Peyer's patch (tissue), 4 donors: ENCODE measurements at regions not wholly inside any gene's neighbourhood (a gene's known extent, or its start where the extent isn't known, plus 50 kb on each side); places are given as distances from the start of the nearest gene placed in this dataset.

Source experiments
- DNase-seq, 3 donors: peaks; one replicate each; pipeline ENCODE4 v3.0.0-alpha.2; 2017 to 2019
- H3K27ac ChIP-seq, 4 donors: fragments of 200-600 bp; sonication (generic); one replicate each; pipeline ENCODE4 v1.5.1; 2016 to 2019
- H3K27me3 ChIP-seq, 2 donors: fragments of 200-600 bp; sonication (generic); one replicate each; pipeline ENCODE4 v1.5.1; 2019
- H3K36me3 ChIP-seq, 3 donors: fragments of 200-600 bp; sonication (generic); one replicate each; pipeline ENCODE4 v1.5.1; 2016 to 2019
- H3K4me1 ChIP-seq, 4 donors: fragments of 200-600 bp; sonication (generic); one replicate each; pipeline ENCODE4 v1.5.1; 2016 to 2019
- H3K4me3 ChIP-seq, 4 donors: fragments of 200-600 bp; sonication (generic); 1 replicate in 3 of 4; 2 replicates in 1 of 4; pipeline ENCODE4 v1.5.1; 2016 to 2019; ENCODE audit warnings: mild to moderate bottlenecking in 1 of 4
- H3K9me3 ChIP-seq, 4 donors: fragments of 200-600 bp; sonication (generic); one replicate each; pipeline ENCODE4 v1.5.1; 2016 to 2019; ENCODE audit warnings: mild to moderate bottlenecking in 1 of 4
- CTCF ChIP-seq, 6 experiments: fragments of 450-650 bp in 4 of 6; fragments of 200-600 bp in 2 of 6; sonication (generic) in 1 of 6; IDR thresholded peaks; one replicate each; pipeline ENCODE4 v1.5.1; 2017 to 2019; ENCODE audit warnings: antibody characterized with exemption in 6 of 6, mild to moderate bottlenecking in 3 of 6, moderate library complexity in 1 of 6
- POLR2A ChIP-seq, 2 donors: fragments of 450-650 bp; IDR thresholded peaks; one replicate each; pipeline ENCODE4 v1.5.1; 2017; ENCODE audit warnings: antibody characterized with exemption in 2 of 2, mild to moderate bottlenecking in 2 of 2, moderate library complexity in 2 of 2

- no peaks in the 10 kb centered on the region for H3K36me3 ChIP-seq
- no peak overlapping the region for H3K27ac ChIP-seq
- H3K9me3 ChIP-seq, result no peaks in the 10 kb centered on the region
- TF ChIP-seq CTCF (IDR thresholded peaks at IDR 0.05) (no peak), POLR2A (IDR thresholded peaks at IDR 0.05) (no peak)
- H3K27me3 ChIP-seq, result no peaks in the 10 kb centered on the region
- no peak for DNase-seq
- no peaks in the 10 kb centered on the region for H3K4me1 ChIP-seq
- no peak overlapping the region for H3K4me3 ChIP-seq
Observed at GRCh38 chr4:181661923-181662322, 581.3 kb upstream of the TENM3 start.

- H3K27ac ChIP-seq, result no peak overlapping the region
- TF ChIP-seq CTCF (IDR thresholded peaks at IDR 0.05) (no peak), POLR2A (IDR thresholded peaks at IDR 0.05) (no peak)
- DNase-seq, result no peak
- H3K9me3 ChIP-seq, result no peaks in the 10 kb centered on the region
- no peaks in the 10 kb centered on the region for H3K4me1 ChIP-seq
- no peak overlapping the region for H3K4me3 ChIP-seq
- no peaks in the 10 kb centered on the region for H3K27me3 ChIP-seq
- H3K36me3 ChIP-seq, result no peaks in the 10 kb centered on the region
Observed at GRCh38 chr4:181662383-181662782, 580.8 kb upstream of the TENM3 start.

- no peak for DNase-seq
- TF ChIP-seq POLR2A (IDR thresholded peaks at IDR 0.05), result no peak
- TF ChIP-seq CTCF (IDR thresholded peaks at IDR 0.05), result no peak
- Histone ChIP-seq H3K9me3 (no peaks in the 10 kb centered on the region), H3K4me3 (no peak overlapping the region), H3K27ac (no peak overlapping the region), H3K36me3 (no peaks in the 10 kb centered on the region), H3K4me1 (no peaks in the 10 kb centered on the region), H3K27me3 (no peaks in the 10 kb centered on the region)
Observed at GRCh38 chr4:181670506-181670905, 572.7 kb upstream of the TENM3 start.

GRCh38 chr4:181671672-181672071, 571.5 kb upstream of the TENM3 start:
- no peaks in the 10 kb centered on the region for H3K27me3 ChIP-seq
- H3K27ac ChIP-seq, result no peak overlapping the region
- no peak for TF ChIP-seq POLR2A (IDR thresholded peaks at IDR 0.05)
- no peak for TF ChIP-seq CTCF (IDR thresholded peaks at IDR 0.05)
- no peak overlapping the region for H3K4me3 ChIP-seq
- no peak for DNase-seq
- no peaks in the 10 kb centered on the region for H3K9me3 ChIP-seq
- H3K36me3 ChIP-seq, result no peaks in the 10 kb centered on the region
- no peaks in the 10 kb centered on the region for H3K4me1 ChIP-seq

GRCh38 chr4:181672751-181673150, 570.5 kb upstream of the TENM3 start:
- no peaks in the 10 kb centered on the region for H3K9me3 ChIP-seq
- no peaks in the 10 kb centered on the region for H3K4me1 ChIP-seq
- H3K36me3 ChIP-seq, result no peaks in the 10 kb centered on the region

More at GRCh38 chr4:181672751-181673150, 570.5 kb upstream of the TENM3 start:
- TF ChIP-seq CTCF (IDR thresholded peaks at IDR 0.05), result no peak
- no peak for TF ChIP-seq POLR2A (IDR thresholded peaks at IDR 0.05)
- Histone ChIP-seq H3K27ac (no peak overlapping the region), H3K27me3 (no peaks in the 10 kb centered on the region), H3K4me3 (no peak overlapping the region)
- no peak for DNase-seq
